ENCODE measurements at regions not wholly inside any gene's neighbourhood (a gene's known extent, or its start where the extent isn't known, plus 50 kb on each side); places are given as distances from the start of the nearest gene placed in this dataset.
A peak's percentile ranks its signal among the peaks of the same experiment; 100 is the strongest.
"Not testable (repeated sequence)": the region's sequence is repeated elsewhere in the genome, so short reads cannot be mapped to it uniquely, and the experiment has no call there.

DNA sequence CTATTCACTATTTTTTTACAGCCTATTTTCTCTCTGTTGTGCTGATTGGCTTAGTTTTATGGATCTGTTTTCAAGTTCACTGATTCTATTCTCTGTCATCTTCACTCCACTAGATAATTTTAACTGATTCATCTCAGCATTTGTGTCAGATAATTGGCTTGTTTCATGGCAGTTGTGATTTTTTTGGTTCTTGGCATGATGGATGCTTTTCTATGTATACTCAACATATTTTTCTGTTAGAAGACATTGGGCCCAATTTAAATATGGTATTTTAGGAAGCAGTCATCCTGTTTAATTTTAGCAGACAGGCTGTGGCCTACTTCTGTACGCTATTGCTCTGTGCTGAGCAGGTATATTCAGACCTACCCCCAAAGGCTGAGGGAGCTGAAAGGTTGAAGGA lies 1865.3 kb upstream of the ACO1 start:
- DNase-seq, result no peak

DNA sequence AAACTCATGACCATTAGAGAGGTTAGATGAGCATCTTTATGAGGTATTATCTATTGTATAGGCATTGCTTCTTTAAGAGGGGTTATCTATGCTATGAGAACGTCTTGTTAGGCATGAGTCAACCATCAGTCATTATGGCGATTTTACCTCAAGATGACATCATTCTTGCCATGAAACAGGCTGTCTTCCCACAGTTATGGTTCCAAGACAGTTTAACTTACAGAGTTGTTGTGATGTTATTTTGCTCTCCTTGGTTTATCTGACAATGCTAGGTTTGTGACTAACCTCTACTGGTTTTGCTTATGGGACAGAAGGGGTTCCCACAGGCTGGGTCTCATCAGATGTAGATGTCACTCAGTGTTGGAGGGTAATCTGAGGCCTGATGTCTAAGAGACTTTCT lies 1864.7 kb upstream of the ACO1 start:
- DNase-seq, result no peak

DNA sequence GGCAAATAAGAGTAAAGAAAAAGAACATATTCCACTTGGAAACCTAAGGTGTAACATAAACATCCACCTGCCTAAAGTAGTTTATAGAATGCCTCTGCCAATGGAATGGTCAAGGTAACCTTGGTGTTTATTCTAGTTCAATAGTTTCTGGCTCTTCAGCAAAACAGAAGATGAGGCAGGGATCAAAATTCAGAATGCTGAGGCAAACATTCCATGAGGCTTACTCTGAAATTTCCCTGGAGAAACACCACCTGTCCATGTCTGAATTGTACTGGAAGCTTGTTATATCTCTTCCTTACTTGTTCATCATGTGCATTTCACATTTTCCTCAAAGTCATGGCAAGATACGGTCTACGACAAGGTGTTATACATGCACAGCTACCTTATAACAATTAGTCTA lies 1862.4 kb upstream of the ACO1 start:
- DNase-seq, result no peak

DNA sequence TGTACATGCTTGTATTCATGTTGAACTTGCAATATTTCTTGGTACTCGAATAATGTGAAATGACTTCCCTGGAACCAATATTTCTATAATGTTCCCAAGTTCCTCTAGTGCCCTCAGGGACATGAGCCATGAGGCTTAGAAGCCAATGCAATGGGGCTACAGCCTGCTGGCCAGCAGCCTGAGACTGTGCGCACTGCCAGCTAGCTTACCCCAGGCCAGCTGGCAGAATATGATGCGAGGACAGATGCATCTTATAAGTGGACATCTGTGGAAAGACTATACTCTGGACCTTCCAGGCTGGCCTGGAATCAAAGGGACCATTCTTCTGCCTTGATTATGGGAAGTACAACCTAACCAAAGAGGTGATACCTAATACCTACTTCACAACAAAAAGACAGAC lies 1862.0 kb upstream of the ACO1 start:
- peak; percentile 49 for DNase-seq

DNA sequence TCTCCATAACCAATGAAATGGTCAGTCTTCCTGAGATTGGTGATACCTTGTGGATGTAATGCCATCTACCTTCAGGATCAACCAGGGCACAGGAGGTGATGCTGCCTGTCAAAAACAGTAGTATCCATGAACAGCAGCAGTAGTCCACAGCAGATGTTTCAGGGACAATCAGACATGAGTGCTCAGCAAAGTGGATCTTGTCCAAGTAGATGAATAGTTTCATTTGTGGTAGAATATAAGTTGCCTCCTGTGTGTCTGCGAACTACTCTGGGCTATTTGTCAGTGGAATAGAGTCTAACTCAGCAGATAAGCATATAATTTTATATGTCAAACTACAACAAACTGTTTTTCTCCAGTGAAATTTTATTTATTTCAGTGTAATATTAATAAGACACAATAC lies 1860.1 kb upstream of the ACO1 start:
- DNase-seq, result no peak

DNA sequence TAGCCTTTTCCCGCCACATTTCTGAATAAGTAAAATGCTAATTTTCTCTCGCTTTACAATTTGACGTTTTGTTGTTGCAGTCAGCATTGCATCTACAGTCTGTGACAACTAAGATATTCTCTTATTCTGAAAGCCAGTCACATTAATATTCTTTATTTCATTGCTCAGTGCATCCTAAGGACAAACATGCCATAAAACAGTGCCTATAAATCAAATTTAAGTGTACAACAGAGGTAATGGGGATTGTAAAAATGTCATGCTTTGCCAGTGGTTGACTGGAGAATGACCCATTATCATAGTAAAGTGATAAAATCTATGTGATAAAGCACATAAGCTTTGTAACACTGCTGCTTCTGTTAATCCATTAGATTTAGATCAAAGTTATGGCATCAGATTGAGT lies 1850.0 kb upstream of the ACO1 start:
- DNase-seq, result no peak

DNA sequence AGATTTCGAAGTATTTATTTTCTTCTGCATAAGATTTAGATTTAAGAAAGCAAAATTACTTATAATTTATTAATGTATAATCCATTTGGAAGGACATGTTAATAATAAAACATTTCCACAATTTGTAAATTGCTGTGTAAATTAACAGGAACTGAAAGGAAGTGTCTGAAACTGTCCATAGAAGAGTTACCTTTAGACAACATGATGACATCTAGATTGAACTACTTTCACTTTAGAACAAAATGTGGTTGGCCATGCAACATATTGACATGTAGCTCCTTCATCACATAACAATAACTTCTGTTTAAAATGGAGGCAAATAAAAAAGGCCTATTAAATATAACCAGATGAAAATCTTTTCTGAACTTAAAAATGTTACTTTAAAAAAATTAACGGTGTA lies 1849.5 kb upstream of the ACO1 start:
- no peak for DNase-seq

DNA sequence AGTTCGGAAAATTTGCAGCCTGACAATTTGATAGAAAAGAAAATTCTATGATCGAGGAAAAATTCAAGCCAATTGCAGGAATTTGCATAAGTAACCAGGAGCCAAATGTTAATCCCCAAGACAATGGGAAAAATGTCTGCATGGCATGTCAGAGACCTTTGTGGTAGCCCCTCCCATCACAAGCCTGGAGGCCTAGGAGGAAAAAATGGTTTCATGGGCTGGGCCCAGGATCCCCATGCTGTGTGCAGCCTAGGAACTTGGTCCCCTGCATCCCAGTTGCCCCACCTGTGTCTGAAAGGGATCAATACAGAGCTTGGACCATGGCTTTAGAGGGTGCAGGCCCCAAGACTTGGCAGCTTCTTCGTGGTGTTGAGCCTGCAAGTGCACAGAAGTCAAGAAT lies 1847.9 kb upstream of the ACO1 start:
- no peak for DNase-seq

DNA sequence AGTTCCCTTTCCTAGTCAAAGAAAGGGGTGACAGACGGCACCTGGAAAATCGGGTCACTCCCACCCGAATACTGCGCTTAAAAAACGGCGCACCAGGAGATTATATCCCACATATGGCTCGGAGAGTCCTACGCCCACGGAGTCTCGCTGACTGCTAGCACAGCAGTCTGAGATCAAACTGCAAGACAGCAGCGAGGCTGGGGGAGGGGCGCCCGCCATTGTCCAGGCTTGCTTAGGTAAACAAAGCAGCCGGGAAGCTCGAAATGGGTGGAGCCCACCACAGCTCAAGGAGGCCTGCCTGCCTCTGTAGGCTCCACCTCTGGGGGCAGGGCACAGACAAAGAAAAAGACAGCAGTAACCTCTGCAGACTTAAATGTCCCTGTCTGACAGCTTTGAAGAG lies 1844.7 kb upstream of the ACO1 start:
- DNase-seq, result not testable (repeated sequence)

DNA sequence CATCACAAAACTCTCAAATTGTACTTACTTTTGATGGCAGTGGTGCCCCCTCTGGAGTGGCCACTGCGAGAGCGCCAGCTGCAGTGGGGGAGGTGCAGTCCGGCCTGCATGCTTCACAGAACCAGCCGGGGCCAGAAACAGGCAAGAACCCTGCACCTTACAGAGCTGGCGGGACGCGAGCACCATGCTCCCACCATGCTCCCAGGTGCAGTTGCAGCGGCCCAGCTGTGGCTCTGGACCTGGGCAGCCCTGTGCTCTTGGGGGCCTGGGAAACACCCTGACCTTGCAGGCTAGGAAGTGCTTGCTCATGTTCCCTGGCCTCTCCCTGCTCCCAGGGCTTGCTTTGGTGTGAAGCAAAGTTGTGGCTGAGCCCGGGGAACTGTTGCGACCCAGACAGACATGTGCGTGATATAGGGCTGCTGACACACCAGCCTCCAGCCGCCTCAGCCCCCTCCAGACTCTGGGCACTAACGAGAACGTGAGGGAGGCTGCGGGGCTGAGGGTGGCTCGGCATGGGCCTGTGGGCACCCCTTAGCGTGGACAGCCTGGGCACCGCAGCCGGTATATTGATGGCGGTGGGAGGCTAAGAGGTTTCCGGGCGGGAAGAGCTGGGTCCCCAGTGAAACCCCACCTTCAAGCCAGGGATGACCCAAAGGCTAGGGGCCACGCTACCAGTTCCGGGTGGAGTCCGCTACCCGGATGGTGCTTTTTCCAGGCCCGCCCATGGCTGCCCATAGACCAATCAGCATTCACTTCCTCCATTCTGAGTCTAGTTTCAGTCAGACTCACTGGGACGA lies 1809.9 kb upstream of the ACO1 start:
- no peak for DNase-seq

DNA sequence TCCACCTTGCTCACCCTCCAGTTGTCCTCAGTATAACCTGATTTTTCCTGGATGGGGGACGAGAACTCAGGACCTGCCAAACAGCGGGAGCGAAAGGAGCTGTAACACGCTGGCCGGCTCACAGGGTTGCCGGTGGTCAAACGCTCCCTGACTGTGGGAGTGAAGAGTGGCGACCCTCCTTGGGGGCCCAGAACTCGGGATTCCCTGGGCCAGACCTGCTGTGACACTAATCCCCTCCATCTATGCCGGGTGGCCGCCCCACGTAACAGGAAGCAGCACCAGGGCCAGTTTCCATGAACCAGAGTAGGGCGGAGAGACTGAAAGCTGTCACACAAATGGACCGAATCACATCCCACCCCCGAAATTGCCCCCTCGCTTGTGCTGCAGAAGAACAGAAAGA lies 1809.2 kb upstream of the ACO1 start:
- no peak for DNase-seq

DNA sequence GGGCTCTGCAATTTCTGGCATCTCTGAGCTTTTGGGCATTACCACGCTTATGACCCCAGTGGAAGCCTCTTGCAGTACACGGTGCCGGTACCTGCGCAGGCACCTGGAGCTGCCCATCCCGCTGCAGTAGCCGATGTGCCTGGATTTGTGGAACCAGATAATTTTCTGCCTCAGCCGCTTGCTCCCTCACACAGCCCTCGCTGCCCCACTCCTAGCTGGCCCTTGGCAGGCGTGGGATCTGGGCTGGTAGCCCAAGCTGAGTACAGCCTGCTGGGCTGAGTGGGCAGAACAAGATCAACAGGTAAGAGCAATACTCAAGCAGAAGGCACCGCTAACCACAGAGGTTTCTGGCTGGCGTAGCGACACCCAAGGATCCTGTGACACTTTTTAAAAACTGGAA lies 1808.8 kb upstream of the ACO1 start:
- DNase-seq, result no peak

DNA sequence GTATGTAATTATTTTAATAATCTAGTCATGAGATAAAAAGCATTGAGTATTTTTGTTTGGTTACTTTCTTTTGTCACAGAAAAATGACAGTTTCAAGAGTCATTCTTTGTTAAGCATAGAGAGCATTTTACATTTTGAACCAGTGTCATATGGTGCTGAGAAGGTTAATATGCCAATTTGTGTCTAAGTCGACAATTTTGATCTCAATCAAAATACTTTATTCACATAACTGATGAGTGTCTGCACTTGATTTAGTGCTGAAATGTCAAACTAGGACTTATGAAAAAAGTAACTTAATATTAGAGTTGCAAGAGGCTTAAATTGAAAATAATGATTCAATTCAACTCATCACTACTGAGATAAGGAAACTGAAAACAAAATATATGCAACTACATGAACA lies 1804.6 kb upstream of the ACO1 start:
- no peak for DNase-seq

DNA sequence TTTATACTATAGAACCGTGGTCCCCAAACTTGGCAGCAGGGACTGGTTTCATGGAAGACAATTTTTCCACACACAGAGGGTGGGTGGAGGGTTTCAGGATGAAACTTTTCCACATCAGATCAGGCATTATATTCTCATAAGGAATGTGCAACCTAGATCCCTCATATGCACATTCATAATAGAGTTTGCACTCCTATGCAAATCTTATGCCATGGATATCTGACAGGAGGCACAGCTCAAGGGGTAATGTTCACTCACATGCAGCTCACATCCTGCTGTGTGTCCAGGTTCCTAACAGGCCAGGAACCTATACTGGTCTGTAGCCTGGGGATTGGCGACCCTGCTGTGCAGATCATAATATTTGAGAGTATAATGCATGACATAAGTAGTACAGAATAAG lies 1802.2 kb upstream of the ACO1 start:
- no peak for DNase-seq

DNA sequence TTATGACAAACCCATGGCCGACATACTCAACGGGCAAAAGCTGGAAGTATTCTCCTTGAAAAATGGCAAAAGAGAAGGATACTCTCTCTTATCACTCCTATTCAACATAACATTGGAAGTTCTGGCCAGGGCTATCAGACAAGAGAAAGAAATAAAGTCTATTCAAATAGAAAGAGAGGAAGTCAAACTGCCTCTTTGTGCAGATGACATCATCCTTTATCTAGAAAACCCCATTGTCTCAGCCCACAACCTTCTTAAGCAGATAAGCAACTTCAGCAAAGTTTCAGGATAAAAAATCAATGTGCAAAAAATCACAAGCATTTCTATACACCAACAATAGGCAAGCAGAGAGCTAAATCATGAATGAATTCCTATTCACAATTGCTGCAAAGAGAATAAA lies 1799.9 kb upstream of the ACO1 start:
- DNase-seq, result no peak

DNA sequence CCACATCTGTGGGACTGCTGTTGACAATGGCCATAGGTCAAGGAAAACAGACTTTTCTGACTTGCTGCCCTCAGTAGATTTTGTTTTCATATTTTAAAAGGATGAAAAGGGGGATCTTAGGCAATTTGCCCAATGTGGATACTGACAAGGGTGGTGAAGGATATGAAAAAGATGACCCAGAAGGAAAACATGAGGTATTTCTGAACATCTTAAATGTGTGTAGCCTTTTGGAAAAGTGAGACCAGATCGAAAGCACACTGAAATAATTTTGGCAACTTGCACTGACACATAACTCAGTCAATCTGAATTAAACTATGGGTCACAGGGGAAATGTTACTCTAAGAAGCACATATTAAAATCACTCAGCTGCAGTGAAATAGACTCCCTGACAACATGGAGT lies 1793.0 kb upstream of the ACO1 start:
- DNase-seq, result no peak

DNA sequence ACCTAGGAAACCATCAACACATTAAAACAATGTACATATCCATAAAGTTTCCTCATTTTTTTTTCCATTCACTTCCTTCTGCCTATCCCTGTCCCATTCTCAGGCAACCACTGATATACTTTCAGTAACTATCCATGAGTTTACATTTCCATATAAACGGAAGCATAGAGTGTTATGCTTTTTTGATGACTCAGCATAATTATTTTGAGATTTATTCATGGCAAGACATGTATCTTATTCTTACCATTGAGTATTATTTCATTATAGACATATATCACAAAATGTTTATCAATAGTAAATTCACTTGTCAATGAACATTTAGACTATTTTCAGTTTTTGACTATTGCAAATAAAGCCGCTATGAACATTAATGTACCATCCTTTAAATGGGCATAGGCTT lies 1786.8 kb upstream of the ACO1 start:
- DNase-seq, result no peak

DNA sequence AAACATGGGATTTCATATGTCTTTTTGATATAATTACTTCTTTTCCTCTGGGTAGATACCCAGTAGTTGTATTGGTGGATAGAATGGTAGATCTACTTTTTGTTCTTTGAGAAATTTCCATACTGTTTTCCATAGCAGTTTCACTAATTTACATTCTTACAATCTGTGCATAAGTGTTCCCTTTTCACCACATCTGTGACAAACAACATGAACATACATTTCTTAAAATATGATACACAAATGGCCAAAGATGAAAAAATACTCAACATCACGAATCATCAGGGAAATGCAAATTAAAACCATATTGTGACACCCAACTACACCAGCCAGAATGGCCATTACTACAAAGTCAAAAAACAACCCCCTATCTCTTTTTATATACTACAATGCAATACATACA lies 1778.5 kb upstream of the ACO1 start:
- DNase-seq, result no peak

DNA sequence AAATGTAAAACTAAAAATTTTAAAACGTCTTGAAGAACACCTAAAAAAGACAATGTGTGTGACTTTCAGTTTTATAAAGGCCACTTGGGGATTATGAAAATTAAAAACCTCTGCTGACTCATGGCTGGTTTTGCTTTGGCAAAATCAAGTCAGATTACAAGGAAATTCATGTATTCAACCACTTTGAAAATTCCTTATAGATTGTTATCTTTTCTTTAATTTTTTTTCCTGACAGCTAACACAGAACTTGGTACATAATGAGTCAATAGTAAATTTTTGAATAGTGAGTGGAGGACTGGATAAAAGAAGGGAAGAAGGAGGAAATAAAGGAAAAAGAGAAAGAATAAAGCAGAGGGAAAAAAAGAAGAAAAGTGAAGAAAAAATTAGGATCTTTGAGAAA lies 1774.7 kb upstream of the ACO1 start:
- no peak for DNase-seq

DNA sequence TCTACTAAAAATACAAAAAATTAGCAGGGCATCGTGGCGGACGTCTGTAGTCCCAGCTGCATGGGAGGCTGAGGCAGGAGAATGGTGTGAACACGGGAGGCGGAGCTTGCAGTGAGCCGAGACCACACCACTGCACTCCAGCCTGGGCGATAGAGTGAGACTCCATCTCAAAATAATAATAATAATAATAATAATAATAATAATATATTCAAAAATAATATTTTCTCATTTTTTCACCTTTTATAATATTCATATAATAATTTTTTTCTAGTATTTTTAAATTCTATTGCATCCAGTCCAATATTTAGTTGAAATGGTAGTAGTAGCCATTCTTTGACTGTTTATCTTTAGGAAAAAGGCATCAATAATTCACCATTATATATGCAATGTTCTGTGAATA lies 1767.7 kb upstream of the ACO1 start:
- DNase-seq, result not testable (repeated sequence)

DNA sequence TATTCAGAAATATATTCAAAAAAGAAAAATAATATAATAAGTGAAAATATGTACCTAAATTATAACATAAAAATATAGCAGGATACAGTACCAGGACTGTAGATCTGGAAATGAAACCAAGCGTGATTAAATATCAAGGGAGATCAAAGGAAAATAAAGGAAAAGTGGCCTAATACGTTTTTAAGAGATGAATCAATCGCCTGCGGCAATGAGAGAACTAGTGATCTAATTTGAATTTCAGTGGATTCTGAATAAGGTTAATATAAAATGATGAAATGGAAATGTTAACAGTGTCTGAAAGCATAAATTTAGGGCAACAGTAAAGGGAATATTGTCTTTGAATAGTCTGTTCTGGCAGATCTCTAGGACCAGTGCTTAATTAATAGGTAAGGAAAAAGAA lies 1761.9 kb upstream of the ACO1 start:
- no peak for DNase-seq

DNA sequence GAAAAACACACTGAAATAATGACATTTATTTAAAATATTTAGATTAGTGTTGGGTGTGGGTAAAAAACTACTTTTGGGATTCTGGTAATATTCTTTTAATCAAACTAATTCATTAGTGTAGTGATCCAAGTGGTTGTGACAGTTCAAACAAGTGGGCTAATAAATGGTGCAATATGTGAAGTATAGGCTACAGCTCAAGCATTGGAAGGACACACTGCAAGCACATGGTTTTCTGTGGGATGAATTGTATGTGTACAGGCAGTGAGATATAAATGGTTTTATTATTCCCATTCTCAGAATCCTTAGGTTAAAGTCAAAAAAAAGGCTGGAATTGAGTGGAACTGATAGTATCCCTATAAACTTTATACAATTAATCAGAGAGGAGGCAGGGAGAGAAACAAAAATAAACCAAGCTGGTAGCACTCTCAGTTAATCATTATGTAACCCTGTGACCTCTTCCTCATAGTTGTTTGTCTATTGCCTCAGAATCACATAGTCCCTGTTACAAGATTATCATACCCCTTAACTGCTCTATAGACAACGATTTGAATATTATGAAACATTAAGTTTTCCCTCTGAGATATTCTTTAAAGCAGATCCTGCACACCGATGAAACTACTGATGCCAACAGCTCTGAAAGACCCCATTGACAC lies 1755.4 kb upstream of the ACO1 start:
- no peak for DNase-seq

DNA sequence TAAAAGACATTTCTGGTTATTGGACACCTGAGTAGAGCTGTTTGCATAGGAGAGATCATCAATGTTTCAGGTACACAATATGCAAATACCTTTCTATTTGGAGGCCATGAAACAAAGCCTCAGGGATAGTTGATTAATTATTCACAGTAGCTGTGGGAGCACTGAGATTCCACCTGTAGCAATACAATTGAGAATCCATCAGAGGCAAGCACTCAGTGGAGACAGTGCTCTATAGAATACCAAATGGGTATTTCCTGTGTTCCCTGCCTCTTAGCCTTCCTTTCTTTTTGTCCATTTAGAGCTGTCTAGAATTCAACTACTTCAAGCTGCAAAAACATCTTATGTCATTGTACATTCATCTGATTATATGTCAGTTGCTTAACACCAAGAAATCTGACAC lies 1754.0 kb upstream of the ACO1 start:
- DNase-seq, result no peak

DNA sequence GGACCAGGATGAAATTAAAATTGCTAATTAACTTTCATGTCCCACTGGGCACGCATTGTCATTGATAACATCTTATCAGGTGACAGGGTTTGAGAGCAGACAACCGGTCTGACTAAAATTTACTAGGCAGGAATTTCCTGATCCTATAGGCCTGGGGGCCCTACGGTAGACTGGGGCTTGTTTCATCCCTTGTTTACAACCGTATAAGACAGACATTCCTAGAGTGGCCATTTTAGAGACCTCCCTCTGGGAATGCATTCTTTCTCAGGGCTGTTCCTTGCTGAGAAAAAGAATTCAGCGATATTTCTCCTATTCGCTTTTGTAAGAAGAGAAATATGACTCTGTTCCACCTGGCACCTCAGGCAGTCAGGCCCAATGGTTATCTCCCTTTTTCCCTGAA lies 1737.8 kb upstream of the ACO1 start:
- DNase-seq, result not testable (repeated sequence)

DNA sequence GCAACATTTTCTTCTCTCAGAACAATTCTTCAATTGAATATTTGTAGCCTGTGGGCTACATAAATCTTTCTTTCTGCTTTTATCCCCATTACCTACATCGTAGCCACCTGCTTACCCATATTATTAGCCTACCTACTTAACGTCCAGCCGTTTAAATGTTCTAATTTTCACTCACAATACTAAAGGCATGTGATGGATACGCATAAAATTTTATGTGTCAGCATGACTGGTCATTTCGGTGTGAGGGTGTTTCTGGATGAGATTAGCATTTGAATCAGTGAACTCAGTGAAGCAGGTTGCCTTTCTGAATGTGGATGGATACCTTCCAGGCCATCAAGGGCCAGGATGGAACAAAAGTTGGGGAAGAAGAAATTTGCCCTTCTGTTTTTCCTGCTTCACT lies 1722.5 kb upstream of the ACO1 start:
- DNase-seq, result no peak
